ENCODE measurements at regions not wholly inside any gene's neighbourhood (a gene's known extent, or its start where the extent isn't known, plus 50 kb on each side); places are given as distances from the start of the nearest gene placed in this dataset.
A peak's percentile ranks its signal among the peaks of the same experiment; 100 is the strongest.

DNA sequence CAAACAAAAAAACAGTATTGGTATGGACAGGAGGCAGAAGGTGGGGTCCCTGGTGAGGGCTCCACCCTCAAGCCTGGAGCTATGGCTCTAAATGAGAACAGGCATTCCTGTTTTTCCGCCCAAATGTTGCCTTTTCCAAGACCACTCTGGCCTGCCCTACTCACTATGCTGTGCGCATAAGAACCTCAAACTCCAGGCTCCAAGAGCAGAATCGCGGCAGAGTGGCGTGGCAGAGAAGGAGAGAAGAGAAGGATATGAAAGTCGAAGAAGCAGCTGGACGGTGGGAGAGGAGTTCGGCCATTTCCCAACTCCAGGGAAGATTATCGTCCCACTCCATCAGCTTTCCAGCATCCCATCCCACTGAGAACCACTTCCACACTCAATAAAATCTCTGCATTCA is 207.8 kb downstream of the FAT4 start:
- WGBS (ENCODE audit: insufficient coverage) = 100% methylated on average over 2 of the region's 9 CpGs
- no peaks in the 10 kb centered on the region for H3K9me3 ChIP-seq (replicated peaks; ENCODE audit: control insufficient read depth, low read depth, low read length)

DNA sequence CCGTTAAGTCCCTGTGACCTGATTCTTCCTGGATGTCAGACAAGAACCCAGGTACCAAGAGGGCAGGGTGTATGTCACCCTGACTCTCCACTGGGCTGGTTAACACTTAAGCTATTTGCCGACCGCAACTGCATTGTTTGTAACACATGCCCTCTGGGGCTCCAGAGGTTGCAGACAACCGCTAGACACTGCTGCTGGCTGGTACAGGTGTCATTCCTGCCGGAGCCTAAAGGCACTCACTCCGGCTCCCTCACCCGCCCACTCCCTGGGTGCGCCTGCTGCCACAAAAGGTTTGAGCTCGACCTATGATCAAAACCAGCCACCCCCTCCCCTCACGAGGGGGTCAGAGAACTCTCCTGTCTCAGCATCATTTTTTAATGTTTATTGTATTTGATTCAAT is 208.2 kb downstream of the FAT4 start:
- Histone ChIP-seq H3K4me1 (ENCODE audit: control insufficient read depth, insufficient read depth, low read length) (no peaks in the 10 kb centered on the region), H3K36me3 (ENCODE audit: control insufficient read depth, insufficient read depth, low read length) (no peaks in the 10 kb centered on the region), H3K9me3 (replicated peaks; ENCODE audit: control insufficient read depth, low read depth, low read length) (no peaks in the 10 kb centered on the region), H3K27me3 (ENCODE audit: control insufficient read depth, insufficient read depth, low read length) (no peaks in the 10 kb centered on the region), H3K4me3 (ENCODE audit: low read length) (no peak overlapping the region), H3K27ac (ENCODE audit: low read length) (no peak overlapping the region)
- DNase-seq = no peak
- WGBS (ENCODE audit: insufficient coverage) = 93% methylated on average over 7 of the region's 10 CpGs

More for the DNA sequence above, 207.8 kb downstream of the FAT4 start:
- H3K4me3 ChIP-seq (ENCODE audit: low read length) = no peak overlapping the region
- no peak overlapping the region for H3K27ac ChIP-seq (ENCODE audit: low read length)
- H3K4me1 ChIP-seq (ENCODE audit: control insufficient read depth, insufficient read depth, low read length) = no peaks in the 10 kb centered on the region
- DNase-seq = no peak
- H3K27me3 ChIP-seq (ENCODE audit: control insufficient read depth, insufficient read depth, low read length) = no peaks in the 10 kb centered on the region
- no peaks in the 10 kb centered on the region for H3K36me3 ChIP-seq (ENCODE audit: control insufficient read depth, insufficient read depth, low read length)

DNA sequence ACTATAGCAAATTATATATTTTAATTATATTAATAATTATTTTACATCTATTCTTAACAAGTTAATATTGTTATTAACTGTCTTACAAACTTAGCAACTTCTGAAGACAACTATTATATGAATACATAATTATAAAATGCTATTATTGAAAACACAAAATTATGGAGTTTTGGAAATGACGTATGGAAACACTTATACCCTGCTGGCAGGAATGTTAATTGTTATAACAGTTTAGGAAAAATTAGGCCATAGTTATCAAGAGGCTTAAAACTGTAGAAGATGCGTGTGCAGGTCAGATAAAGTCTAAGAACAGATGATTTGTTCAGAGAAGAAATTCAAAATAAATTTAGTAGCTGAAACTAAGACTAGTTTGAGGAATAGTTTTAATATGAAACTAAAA is 211.7 kb downstream of the FAT4 start:
- no peaks in the 10 kb centered on the region for H3K4me1 ChIP-seq (ENCODE audit: control insufficient read depth, insufficient read depth, low read length)
- H3K4me3 ChIP-seq (ENCODE audit: low read length) = no peak overlapping the region
- WGBS (ENCODE audit: insufficient coverage) = 80% methylated on average over 1 of the region's 2 CpGs
- DNase-seq = no peak
- no peak overlapping the region for H3K27ac ChIP-seq (ENCODE audit: low read length)
- no peaks in the 10 kb centered on the region for H3K36me3 ChIP-seq (ENCODE audit: control insufficient read depth, insufficient read depth, low read length)
- no peaks in the 10 kb centered on the region for H3K9me3 ChIP-seq (replicated peaks; ENCODE audit: control insufficient read depth, low read depth, low read length)
- H3K27me3 ChIP-seq (ENCODE audit: control insufficient read depth, insufficient read depth, low read length) = no peaks in the 10 kb centered on the region

DNA sequence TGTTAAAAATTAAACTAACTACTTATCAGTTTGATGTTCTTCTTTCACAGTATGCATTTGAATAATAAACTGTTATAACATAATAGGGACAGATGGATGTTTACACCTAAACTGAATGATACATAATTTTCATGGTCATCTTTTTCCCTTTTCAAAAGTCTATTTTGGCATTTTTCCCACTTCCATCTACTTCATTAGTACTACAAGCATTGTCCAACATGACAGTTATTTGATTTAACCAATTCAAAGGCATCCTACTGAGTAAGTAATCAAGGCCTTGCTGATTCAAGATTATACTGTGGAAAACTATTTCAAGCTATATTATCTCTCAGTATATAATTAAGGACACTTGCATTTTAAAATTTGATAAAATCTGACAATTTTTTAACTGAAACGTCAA is 212.9 kb downstream of the FAT4 start:
- no peaks in the 10 kb centered on the region for H3K9me3 ChIP-seq (replicated peaks; ENCODE audit: control insufficient read depth, low read depth, low read length)
- no CpG with 5 or more reads among the region's 1 CpG for WGBS (ENCODE audit: insufficient coverage)
- H3K4me1 ChIP-seq (ENCODE audit: control insufficient read depth, insufficient read depth, low read length) = no peaks in the 10 kb centered on the region

DNA sequence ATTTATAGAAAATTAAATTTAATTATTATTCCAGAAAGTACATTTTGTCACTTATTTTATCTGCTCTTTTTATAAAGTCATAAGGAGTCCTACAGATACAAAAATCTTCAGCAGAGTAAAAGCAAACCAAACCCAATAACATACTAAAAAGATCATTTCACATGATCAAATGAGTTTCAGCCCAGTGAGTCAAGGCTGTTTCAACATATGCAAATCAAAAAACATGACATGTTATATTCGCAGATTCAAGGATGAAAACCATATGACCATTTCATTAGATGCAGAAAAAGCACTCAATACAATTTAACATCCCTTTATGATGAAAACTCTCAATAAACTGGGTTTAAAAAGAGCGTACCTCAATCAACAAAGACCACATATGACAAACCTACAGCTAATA is 214.3 kb downstream of the FAT4 start:
- WGBS (ENCODE audit: insufficient coverage) = 100% methylated on average over 1 of the region's 2 CpGs
- H3K36me3 ChIP-seq (ENCODE audit: control insufficient read depth, insufficient read depth, low read length) = no peaks in the 10 kb centered on the region

More for the DNA sequence above, 212.9 kb downstream of the FAT4 start:
- no peaks in the 10 kb centered on the region for H3K27me3 ChIP-seq (ENCODE audit: control insufficient read depth, insufficient read depth, low read length)
- no peak overlapping the region for H3K4me3 ChIP-seq (ENCODE audit: low read length)
- H3K36me3 ChIP-seq (ENCODE audit: control insufficient read depth, insufficient read depth, low read length) = no peaks in the 10 kb centered on the region
- H3K27ac ChIP-seq (ENCODE audit: low read length) = no peak overlapping the region
- no peak for DNase-seq

DNA sequence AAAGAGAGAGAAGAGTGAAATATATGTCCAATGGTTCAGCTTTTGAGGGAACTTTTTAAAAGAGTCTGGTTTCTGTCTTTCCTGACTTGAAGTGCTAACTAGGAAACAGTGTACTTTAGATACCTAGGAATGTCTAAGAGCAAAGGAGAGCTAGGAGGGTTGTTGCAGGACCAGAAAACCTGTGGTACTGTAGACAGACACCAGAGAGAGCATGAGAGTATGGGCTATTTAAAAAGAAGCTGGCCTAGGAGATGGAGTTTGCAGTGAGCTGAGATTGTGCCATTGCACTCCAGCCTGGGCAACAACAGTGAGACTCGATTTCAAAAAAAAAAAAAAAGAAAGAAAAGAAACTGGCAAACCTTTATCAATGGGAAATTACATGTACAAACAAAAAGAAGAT is 223.9 kb downstream of the FAT4 start:
- no CpG with 5 or more reads among the region's 1 CpG for WGBS (ENCODE audit: insufficient coverage)

More for the DNA sequence above, 214.3 kb downstream of the FAT4 start:
- no peak overlapping the region for H3K4me3 ChIP-seq (ENCODE audit: low read length)
- no peaks in the 10 kb centered on the region for H3K9me3 ChIP-seq (replicated peaks; ENCODE audit: control insufficient read depth, low read depth, low read length)
- no peak for DNase-seq
- H3K4me1 ChIP-seq (ENCODE audit: control insufficient read depth, insufficient read depth, low read length) = no peaks in the 10 kb centered on the region
- H3K27ac ChIP-seq (ENCODE audit: low read length) = no peak overlapping the region
- H3K27me3 ChIP-seq (ENCODE audit: control insufficient read depth, insufficient read depth, low read length) = no peaks in the 10 kb centered on the region

DNA sequence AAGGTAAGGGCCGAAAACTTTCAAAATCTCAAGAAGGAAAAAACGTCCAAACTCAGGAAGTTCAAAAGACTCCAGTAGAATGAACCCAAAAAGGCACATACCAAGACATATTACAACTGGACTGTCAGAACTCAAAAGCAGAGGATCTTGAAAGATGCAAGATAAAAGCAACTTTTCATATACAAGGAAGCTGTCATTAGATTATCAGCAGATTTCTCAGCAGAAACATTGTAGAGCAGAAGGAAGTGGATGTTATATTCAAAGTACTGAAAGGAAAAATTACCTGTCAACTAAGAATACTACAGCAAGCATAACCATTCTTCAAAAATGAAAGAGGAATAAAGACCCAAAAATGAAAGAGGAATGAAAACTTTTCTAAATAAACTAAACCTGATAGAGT is 224.9 kb downstream of the FAT4 start:
- no peaks in the 10 kb centered on the region for H3K36me3 ChIP-seq (ENCODE audit: control insufficient read depth, insufficient read depth, low read length)
- no peaks in the 10 kb centered on the region for H3K4me1 ChIP-seq (ENCODE audit: control insufficient read depth, insufficient read depth, low read length)
- H3K27me3 ChIP-seq (ENCODE audit: control insufficient read depth, insufficient read depth, low read length) = no peaks in the 10 kb centered on the region
- no peak for DNase-seq
- H3K4me3 ChIP-seq (ENCODE audit: low read length) = no peak overlapping the region
- H3K27ac ChIP-seq (ENCODE audit: low read length) = no peak overlapping the region
- no CpG with 5 or more reads among the region's 2 CpGs for WGBS (ENCODE audit: insufficient coverage)
- no peaks in the 10 kb centered on the region for H3K9me3 ChIP-seq (replicated peaks; ENCODE audit: control insufficient read depth, low read depth, low read length)

More for the DNA sequence above, 223.9 kb downstream of the FAT4 start:
- no peaks in the 10 kb centered on the region for H3K9me3 ChIP-seq (replicated peaks; ENCODE audit: control insufficient read depth, low read depth, low read length)
- H3K4me3 ChIP-seq (ENCODE audit: low read length) = no peak overlapping the region
- H3K36me3 ChIP-seq (ENCODE audit: control insufficient read depth, insufficient read depth, low read length) = no peaks in the 10 kb centered on the region
- no peaks in the 10 kb centered on the region for H3K27me3 ChIP-seq (ENCODE audit: control insufficient read depth, insufficient read depth, low read length)
- H3K4me1 ChIP-seq (ENCODE audit: control insufficient read depth, insufficient read depth, low read length) = no peaks in the 10 kb centered on the region
- no peak overlapping the region for H3K27ac ChIP-seq (ENCODE audit: low read length)
- no peak for DNase-seq

DNA sequence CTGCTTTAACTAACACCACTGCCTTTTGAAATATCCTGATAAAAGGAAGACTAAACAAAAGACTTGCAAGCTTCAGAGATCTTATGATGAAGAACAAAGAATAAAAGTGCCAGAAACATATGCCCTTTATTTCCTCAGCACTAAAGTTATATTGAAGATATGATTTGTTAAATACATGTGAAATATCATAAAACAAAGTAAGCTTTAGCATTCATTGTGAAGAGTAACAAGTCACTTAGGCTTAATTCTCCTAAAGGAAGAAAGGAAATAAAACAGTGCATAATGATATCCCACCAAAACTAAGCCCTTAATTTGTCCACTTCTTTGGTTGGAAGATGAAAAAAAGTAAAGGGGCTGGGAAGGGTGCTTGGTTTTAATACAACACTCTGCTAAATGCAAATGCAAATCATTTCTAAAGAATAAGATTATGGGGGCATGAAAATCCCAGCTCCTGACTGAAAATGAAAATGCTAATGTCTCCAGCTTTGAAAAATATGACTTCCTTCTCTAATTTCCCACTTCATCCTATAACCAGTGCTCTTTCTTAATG is 227.2 kb downstream of the FAT4 start:
- Histone ChIP-seq H3K27ac (ENCODE audit: low read length) (no peak overlapping the region), H3K9me3 (replicated peaks; ENCODE audit: control insufficient read depth, low read depth, low read length) (no peaks in the 10 kb centered on the region), H3K36me3 (ENCODE audit: control insufficient read depth, insufficient read depth, low read length) (no peaks in the 10 kb centered on the region), H3K4me1 (ENCODE audit: control insufficient read depth, insufficient read depth, low read length) (no peaks in the 10 kb centered on the region), H3K27me3 (ENCODE audit: control insufficient read depth, insufficient read depth, low read length) (no peaks in the 10 kb centered on the region), H3K4me3 (ENCODE audit: low read length) (no peak overlapping the region)
- no peak for DNase-seq

DNA sequence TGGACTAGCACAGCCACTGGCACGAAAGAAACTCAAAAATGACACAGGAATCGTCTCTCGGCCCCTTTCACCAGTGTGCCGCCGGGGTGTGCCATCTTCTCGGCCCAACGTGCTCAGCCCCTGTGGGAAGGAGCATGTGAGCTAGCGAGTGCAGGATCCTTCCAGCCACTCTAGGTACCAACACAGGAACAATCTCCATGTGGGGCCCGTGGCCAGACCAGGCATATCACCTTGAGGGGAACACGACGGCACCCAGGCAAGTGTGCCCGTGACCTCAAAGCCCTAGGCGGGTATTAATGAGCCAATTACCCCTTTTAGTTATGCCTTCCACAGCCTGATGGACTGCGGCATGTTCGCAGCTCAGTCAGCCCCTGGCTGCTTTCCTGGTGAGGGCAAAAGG is 231.5 kb downstream of the FAT4 start:
- Histone ChIP-seq H3K36me3 (ENCODE audit: control insufficient read depth, insufficient read depth, low read length) (no peaks in the 10 kb centered on the region), H3K4me1 (ENCODE audit: control insufficient read depth, insufficient read depth, low read length) (no peaks in the 10 kb centered on the region), H3K4me3 (ENCODE audit: low read length) (no peak overlapping the region), H3K9me3 (replicated peaks; ENCODE audit: control insufficient read depth, low read depth, low read length) (no peaks in the 10 kb centered on the region), H3K27ac (ENCODE audit: low read length) (no peak overlapping the region), H3K27me3 (ENCODE audit: control insufficient read depth, insufficient read depth, low read length) (no peaks in the 10 kb centered on the region)
- WGBS (ENCODE audit: insufficient coverage) = 98% methylated on average over 13 of the region's 15 CpGs
- DNase-seq = no peak

DNA sequence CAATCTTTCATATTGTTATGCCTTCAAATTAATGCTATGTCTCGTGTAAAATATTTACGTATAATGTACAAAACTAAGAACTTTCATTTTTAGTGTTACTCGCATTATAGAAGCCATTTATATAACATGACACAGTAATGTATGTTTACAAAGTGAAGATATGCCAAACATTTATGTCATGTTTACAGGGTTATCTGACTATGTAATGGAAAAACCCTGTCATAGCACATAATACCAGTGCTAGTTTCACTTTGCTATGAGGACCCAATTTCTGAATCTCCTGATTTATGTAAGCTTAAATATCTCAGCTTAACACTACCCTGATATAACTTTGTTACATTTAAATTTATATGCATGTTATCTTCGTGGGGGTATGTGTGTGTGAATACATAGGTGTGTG is 233.1 kb downstream of the FAT4 start:
- peak; percentile 63 for DNase-seq
- Histone ChIP-seq H3K27me3 (ENCODE audit: control insufficient read depth, insufficient read depth, low read length) (no peaks in the 10 kb centered on the region), H3K27ac (ENCODE audit: low read length) (no peak overlapping the region), H3K4me1 (ENCODE audit: control insufficient read depth, insufficient read depth, low read length) (no peaks in the 10 kb centered on the region), H3K4me3 (ENCODE audit: low read length) (no peak overlapping the region), H3K36me3 (ENCODE audit: control insufficient read depth, insufficient read depth, low read length) (no peaks in the 10 kb centered on the region), H3K9me3 (replicated peaks; ENCODE audit: control insufficient read depth, low read depth, low read length) (no peaks in the 10 kb centered on the region)
- WGBS (ENCODE audit: insufficient coverage) = no CpG with 5 or more reads among the region's 4 CpGs

DNA sequence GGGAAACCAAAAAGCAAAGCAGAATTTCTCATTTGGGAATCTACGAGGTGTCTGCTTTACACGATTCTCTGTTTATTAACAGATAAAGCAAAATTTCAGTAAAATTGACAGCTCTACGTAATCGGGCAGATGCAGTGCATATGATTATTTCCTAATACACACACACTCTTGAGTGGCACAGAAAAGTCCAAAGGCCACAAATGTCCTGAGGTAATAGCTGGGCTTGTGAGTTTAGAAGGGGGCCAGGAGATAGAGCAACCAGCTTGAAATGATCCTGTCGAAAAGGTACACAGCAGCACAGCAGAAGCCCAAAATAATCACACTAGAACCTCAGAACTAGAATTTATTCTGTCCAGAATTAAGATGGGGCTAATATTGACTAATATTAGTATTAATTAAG is 236.0 kb downstream of the FAT4 start:
- H3K27me3 ChIP-seq (ENCODE audit: control insufficient read depth, insufficient read depth, low read length) = no peaks in the 10 kb centered on the region
- no peaks in the 10 kb centered on the region for H3K9me3 ChIP-seq (replicated peaks; ENCODE audit: control insufficient read depth, low read depth, low read length)
- no peak overlapping the region for H3K4me3 ChIP-seq (ENCODE audit: low read length)
- H3K27ac ChIP-seq (ENCODE audit: low read length) = no peak overlapping the region
- no CpG with 5 or more reads among the region's 5 CpGs for WGBS (ENCODE audit: insufficient coverage)
- no peak for DNase-seq
- H3K4me1 ChIP-seq (ENCODE audit: control insufficient read depth, insufficient read depth, low read length) = no peaks in the 10 kb centered on the region
- no peaks in the 10 kb centered on the region for H3K36me3 ChIP-seq (ENCODE audit: control insufficient read depth, insufficient read depth, low read length)
